ENCODE measurements at regions not wholly inside any gene's neighbourhood (a gene's known extent, or its start where the extent isn't known, plus 50 kb on each side); places are given as distances from the start of the nearest gene placed in this dataset.

- no peak for DNase-seq (ENCODE audit: low spot score)
Measured at GRCh38 chr2:160913323-160913722, 246.9 kb upstream of the TANK start.

- no peak for DNase-seq (ENCODE audit: low spot score)
Measured at GRCh38 chr2:160914217-160914616, 246.0 kb upstream of the TANK start.

DNA sequence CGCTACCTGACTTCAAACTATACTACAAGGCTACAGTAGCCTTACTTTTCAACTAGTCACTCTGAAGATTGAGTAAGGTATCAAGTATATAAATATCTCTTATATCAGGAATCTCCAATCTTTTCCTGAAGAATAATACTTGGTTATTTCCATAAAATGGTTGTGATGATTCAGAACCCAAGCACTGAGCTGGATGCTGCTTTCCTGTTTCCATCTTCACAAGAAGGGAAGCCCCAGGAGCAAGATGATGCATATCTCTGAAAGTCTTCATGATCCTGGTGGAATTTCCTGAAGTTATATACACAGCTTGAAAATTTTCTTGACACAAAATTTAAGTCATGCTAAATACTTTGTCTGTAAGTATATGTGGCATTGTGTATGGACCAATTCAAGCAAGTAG, 243.9 kb upstream of the TANK start:
- DNase-seq (ENCODE audit: low spot score): no peak

DNA sequence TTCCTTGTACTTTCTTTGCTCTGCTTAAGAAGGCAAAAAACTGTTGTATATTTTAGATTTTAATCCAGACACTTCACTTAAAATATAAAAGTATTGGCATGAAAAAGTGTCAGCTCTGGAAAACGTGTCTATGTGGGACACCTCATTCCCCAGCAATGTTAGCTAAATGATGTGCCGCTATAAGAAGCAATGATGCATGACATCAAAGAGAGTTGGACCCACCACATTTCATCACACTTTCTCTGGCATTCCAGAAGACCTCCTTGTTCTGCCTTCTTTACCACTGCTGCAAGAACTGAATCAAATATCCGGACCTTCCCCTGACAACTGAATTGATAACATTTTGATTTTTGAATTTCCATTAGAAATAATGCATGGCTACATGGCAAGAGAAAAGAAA, 242.4 kb upstream of the TANK start:
- DNase-seq (ENCODE audit: low spot score): no peak

GRCh38 chr2:160918258-160918657, 242.0 kb upstream of the TANK start:
- no peak for DNase-seq (ENCODE audit: low spot score)

- peak; percentile 81 for DNase-seq (ENCODE audit: low spot score)
Measured at GRCh38 chr2:160918906-160919503, 241.2 kb upstream of the TANK start.

- no peak for DNase-seq (ENCODE audit: low spot score)
Measured at GRCh38 chr2:160920061-160920460, 240.2 kb upstream of the TANK start.

- DNase-seq (ENCODE audit: low spot score): no peak
Measured at GRCh38 chr2:160920791-160921303, 239.4 kb upstream of the TANK start.

DNA sequence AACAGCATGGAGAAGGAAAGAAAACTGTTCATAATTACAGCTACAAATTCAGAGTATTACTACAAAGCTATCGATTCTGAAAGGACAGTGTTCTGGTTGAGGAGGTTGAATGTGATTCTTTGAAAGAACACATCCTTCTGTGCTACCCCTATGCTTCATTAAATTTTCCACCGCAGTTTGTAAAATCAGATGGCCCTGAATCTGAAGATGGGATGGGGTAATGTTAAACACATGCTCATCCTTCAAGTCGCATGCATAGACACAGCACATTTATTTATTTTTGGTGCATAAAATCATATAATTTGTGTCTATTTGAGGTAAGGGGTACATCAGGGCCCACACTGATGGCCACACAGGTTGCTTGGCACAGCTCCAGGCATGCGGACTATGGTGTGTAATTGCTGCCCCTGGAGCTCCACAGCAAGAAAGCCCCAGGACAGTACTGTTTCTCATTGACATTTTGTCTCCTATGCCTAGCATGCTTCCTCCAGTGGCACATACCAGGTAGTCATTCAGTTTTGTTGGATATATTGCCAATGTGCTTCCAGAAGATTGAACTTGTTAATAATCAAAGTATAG, 238.8 kb upstream of the TANK start:
- no peak for DNase-seq (ENCODE audit: low spot score)

DNA sequence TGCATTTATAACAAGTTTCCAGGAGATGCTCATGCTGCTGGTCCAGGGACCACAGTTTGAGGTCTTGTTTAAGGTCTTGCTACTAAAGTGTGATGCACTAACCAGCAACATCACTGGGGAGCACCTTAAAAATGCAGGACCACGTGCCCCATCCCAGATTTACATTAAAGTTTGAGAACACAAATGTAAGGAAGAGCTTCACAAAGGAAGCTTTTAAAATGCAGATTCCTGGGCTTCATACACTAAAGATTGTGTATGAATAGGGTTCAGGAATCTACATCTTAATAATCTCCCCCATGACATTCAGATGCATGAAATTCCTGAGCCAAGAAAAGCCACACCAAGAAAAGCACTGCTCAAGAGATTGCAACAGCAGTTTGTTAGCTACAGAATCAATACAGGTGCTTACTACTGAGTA, 235.3 kb upstream of the TANK start:
- DNase-seq (ENCODE audit: low spot score): no peak

GRCh38 chr2:160925956-160926355, 234.3 kb upstream of the TANK start:
- no peak for DNase-seq (ENCODE audit: low spot score)

DNA sequence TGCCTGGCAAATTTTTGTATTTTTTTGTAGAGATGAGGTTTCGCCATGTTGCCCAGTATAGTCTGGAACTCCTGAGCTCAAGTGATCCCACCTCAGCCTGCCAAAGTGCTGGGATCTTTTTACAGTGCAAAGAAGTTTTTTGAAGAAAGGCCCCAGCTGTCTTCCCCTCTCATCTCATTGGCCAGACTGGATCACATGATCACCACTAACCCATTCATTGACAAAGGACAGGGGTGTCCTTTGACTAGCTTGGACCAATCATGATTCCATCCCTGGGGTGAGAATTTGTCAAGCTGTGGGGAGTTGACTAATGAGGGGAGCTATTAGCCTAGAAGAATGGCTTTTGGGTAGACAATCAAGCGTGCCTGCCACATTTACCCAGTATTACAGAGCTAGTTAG, 232.9 kb upstream of the TANK start:
- no peak for DNase-seq (ENCODE audit: low spot score)

DNA sequence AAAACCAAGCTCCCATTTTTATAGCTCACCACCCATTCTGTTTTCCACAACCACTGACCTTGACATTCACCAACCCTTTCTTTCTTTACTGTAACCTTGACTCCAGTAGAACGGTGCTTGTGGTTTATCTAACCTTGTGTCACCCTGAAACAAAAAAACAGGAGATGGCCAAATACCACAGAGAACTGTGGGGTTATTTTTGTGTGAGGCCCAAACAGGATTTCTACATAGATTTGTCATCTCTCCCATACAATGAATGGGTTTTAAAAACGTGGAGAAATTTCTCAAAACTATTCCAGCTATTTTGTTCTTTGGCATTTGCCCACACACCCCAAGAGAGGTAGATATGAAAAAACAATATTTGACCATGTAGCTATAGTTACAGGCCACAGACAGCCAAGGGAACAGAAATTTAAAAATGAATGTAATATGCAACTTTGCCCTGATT, 231.3 kb upstream of the TANK start:
- DNase-seq (ENCODE audit: low spot score): no peak

DNA sequence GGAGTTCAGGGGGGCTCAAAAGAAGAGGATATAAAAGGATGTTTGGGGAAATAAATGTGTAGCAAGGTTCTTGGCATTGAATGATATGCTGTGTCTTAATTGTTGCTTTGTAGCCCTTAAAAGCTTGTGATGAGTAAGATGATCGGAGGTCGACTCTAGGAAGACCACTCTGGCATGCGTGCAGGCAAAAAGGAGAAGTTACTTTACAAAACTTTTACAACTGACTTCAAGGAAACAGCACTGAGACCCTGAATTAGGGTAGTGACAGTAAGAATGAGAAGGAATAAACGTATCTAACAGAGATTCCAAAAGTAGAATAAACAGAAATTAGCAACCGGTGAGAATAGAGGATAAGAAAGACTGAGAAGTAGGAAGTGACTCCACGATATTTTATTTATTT, 228.7 kb upstream of the TANK start:
- DNase-seq (ENCODE audit: low spot score): no peak

GRCh38 chr2:160932960-160933359, 227.3 kb upstream of the TANK start:
- DNase-seq (ENCODE audit: low spot score): no peak

- no peak for DNase-seq (ENCODE audit: low spot score)
Measured at GRCh38 chr2:160934263-160934662, 226.0 kb upstream of the TANK start.

- DNase-seq (ENCODE audit: low spot score): no peak
Measured at GRCh38 chr2:160934991-160935390, 225.2 kb upstream of the TANK start.

DNA sequence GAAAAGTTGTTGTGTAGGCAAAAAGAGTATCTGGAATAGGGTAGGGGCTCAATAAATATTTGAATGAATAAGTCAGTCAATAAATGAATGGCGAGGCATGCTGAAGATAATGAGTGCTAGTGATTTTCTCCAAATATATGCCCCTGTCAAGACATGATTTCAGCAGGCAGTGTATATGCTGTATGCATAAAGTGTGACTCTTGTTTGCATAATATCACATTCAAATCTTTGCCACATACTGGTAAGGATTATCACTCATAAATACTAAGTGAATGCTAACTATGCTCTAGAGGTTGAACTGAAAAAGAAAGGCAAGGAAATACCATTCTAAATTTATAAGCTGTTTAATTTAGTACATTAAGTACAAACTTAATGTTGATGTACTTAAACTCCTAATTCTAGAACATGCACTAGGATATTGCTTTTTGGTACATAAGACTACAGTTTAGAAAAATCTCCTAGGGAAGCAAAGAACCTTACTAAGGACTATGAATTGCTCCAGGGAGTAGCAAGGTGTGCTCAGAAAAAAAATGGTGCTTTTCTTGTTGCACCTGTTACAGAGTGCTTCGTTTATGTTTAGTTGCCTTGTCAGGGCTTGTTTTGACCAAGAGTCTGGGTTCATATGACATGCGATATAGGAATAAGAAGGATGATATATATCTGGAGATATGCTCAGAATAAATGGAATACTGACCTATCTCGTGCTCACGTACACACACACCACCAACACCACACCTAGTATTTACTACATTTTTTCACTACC, 224.0 kb upstream of the TANK start:
- no peak for DNase-seq (ENCODE audit: low spot score)

GRCh38 chr2:160940271-160940670, 220.0 kb upstream of the TANK start:
- DNase-seq (ENCODE audit: low spot score): no peak

DNA sequence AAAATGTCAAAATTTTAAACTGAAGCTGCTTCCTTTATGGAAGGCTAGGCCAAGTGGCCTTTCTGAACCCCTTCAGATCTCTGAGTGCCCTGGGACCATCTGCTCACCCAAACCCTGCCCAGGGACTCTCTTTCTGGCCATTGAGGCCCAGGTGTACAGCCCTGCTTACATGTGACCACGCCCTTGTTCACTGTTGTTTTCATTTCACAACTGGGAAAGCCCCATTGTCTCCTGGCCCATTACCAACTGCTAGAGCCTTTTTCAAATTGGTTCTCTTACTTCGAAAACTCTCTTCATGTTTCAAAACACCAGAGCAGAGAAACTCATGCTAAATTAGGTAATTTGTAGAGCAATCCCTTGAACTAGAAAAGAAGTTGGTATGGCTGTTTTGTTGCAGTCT, 219.5 kb upstream of the TANK start:
- DNase-seq (ENCODE audit: low spot score): no peak

GRCh38 chr2:160941290-160941846, 218.9 kb upstream of the TANK start:
- DNase-seq (ENCODE audit: low spot score): no peak

- DNase-seq (ENCODE audit: low spot score): no peak
Measured at GRCh38 chr2:160942476-160943142, 217.6 kb upstream of the TANK start.

Data from HT-29 (cell line).